Ovary (tissue), 3 donors: ENCODE measurements at regions not wholly inside any gene's neighbourhood (a gene's known extent, or its start where the extent isn't known, plus 50 kb on each side); places are given as distances from the start of the nearest gene placed in this dataset.

Experiments used
- CTCF ChIP-seq, 3 donors: fragments of 450-650 bp in 2 of 3; fragments of 200-600 bp in 1 of 3; IDR thresholded peaks; one replicate each; pipeline versions ENCODE4 v1.5.1 to v1.8.0; 2016 to 2022; ENCODE audit warnings: antibody characterized with exemption in 3 of 3, mild to moderate bottlenecking in 1 of 3
- EP300 ChIP-seq: sonication (generic); formaldehyde crosslinking; IDR thresholded peaks from one replicate; pipeline ENCODE4 v1.6.1; 2017; ENCODE audit warnings: antibody characterized with exemption
- POLR2A ChIP-seq: fragments of 450-650 bp; IDR thresholded peaks from one replicate; pipeline ENCODE4 v1.6.1; 2017; ENCODE audit warnings: antibody characterized with exemption, mild to moderate bottlenecking, moderate library complexity
- donor health status: DM: no; HTN: no; CAD: no.

- TF ChIP-seq CTCF (IDR thresholded peaks at IDR 0.05): no peak
- no peak for TF ChIP-seq POLR2A
- no peak for TF ChIP-seq EP300
Observed at GRCh38 chr14:61928701-61929100, 166.5 kb downstream of the SNAPC1 start.
